ENCODE measurements at regions not wholly inside any gene's neighbourhood (a gene's known extent, or its start where the extent isn't known, plus 50 kb on each side); places are given as distances from the start of the nearest gene placed in this dataset.

GRCh38 chr10:130336617-130337304 lies 200.6 kb downstream of the GLRX3 start:
- 68 to 76% methylated on average over 8 of the region's 8 CpGs for WGBS, 2 donors
- Histone ChIP-seq H3K27ac (ENCODE audit: low read depth in 1 of 2, low read length in 1 of 2) (no peak overlapping the region), H3K27me3 (ENCODE audit: control insufficient read depth in 3 of 3, insufficient read depth in 3 of 3, low read length in 2 of 3) (peaks cover 0 to 2% (median 0%) of the 10 kb centered on the region in 3 donors), H3K9me3 (ENCODE audit: control insufficient read depth in 4 of 4, insufficient read depth in 3 of 4, low read length in 3 of 4) (peaks cover 0 to 1% (median 0%) of the 10 kb centered on the region in 4 donors), H3K9ac (ENCODE audit: insufficient read depth in 1 of 2, low read length in 2 of 2) (no peak overlapping the region), H3K4me3 (no peak overlapping the region), H3K4me1 (ENCODE audit: control insufficient read depth in 5 of 5, insufficient read depth in 5 of 5, low read length in 5 of 5) (no peaks in the 10 kb centered on the region), H3K36me3 (ENCODE audit: control insufficient read depth in 4 of 4, insufficient read depth in 4 of 4, low read length in 4 of 4) (no peaks in the 10 kb centered on the region)
- no peak for TF ChIP-seq CTCF (IDR thresholded peaks at IDR 0.05; ENCODE audit: control extremely low read depth, extremely low read depth)
- DNase-seq, result no peak
- no peak for ATAC-seq (ENCODE audit: insufficient read depth, low FRiP score)

- DNase-seq (no peak), ATAC-seq (ENCODE audit: insufficient read depth, low FRiP score) (no peak)
- Histone ChIP-seq H3K9me3 (ENCODE audit: control insufficient read depth in 4 of 4, insufficient read depth in 3 of 4, low read length in 3 of 4) (no peaks in the 10 kb centered on the region), H3K4me1 (ENCODE audit: control insufficient read depth in 5 of 5, insufficient read depth in 5 of 5, low read length in 5 of 5) (no peaks in the 10 kb centered on the region), H3K4me3 (no peak overlapping the region), H3K9ac (ENCODE audit: insufficient read depth in 1 of 2, low read length in 2 of 2) (no peak overlapping the region), H3K36me3 (ENCODE audit: control insufficient read depth in 4 of 4, insufficient read depth in 4 of 4, low read length in 4 of 4) (no peaks in the 10 kb centered on the region), H3K27ac (ENCODE audit: low read depth in 1 of 2, low read length in 1 of 2) (no peak overlapping the region), H3K27me3 (ENCODE audit: control insufficient read depth in 3 of 3, insufficient read depth in 3 of 3, low read length in 2 of 3) (peaks cover 0 to 3% (median 2%) of the 10 kb centered on the region in 3 donors)
- TF ChIP-seq CTCF (IDR thresholded peaks at IDR 0.05; ENCODE audit: control extremely low read depth, extremely low read depth), result no peak
- WGBS, 2 donors, result 79 to 85% methylated on average over 13 of the region's 13 CpGs
Observed at GRCh38 chr10:130337305-130337640, 201.1 kb downstream of the GLRX3 start.

- 83 to 88% methylated on average over 19 of the region's 19 CpGs for WGBS, 2 donors
- no peak overlapping the region for H3K9ac ChIP-seq (ENCODE audit: insufficient read depth in 1 of 2, low read length in 2 of 2)
- TF ChIP-seq CTCF (IDR thresholded peaks at IDR 0.05; ENCODE audit: control extremely low read depth, extremely low read depth), result no peak
Observed at GRCh38 chr10:130337696-130338635, 201.8 kb downstream of the GLRX3 start.

More at GRCh38 chr10:130337696-130338635, 201.8 kb downstream of the GLRX3 start:
- ATAC-seq (ENCODE audit: insufficient read depth, low FRiP score), result no peak
- DNase-seq, result no peak
- Histone ChIP-seq H3K27ac (ENCODE audit: low read depth in 1 of 2, low read length in 1 of 2) (no peak overlapping the region), H3K4me3 (no peak overlapping the region), H3K9me3 (ENCODE audit: control insufficient read depth in 4 of 4, insufficient read depth in 3 of 4, low read length in 3 of 4) (no peaks in the 10 kb centered on the region), H3K27me3 (ENCODE audit: control insufficient read depth in 3 of 3, insufficient read depth in 3 of 3, low read length in 2 of 3) (peaks cover 0 to 3% (median 2%) of the 10 kb centered on the region in 3 donors), H3K36me3 (ENCODE audit: control insufficient read depth in 4 of 4, insufficient read depth in 4 of 4, low read length in 4 of 4) (no peaks in the 10 kb centered on the region), H3K4me1 (ENCODE audit: control insufficient read depth in 5 of 5, insufficient read depth in 5 of 5, low read length in 5 of 5) (no peaks in the 10 kb centered on the region)
